Naive thymus-derived CD4-positive, alpha-beta T cell (primary cell): ENCODE measurements at regions not wholly inside any gene's neighbourhood (a gene's known extent, or its start where the extent isn't known, plus 50 kb on each side); places are given as distances from the start of the nearest gene placed in this dataset.
"Not testable (repeated sequence)": the region's sequence is repeated elsewhere in the genome, so short reads cannot be mapped to it uniquely, and the experiment has no call there.

ENCODE experiments used
- ATAC-seq: fragments of 150-1000 bp; cut with Tn5 transposase; 2 replicates; pipeline ENCODE4 v1.10.0; 2021; ENCODE audit warnings: mild to moderate bottlenecking, moderate library complexity
- CTCF ChIA-PET: fragments of 350-600 bp; sonication (Branson Sonifier 250); formaldehyde crosslinking; loops from one replicate; lab custom pipeline; 2021; ENCODE audit warnings: antibody characterized with exemption; lab: Charles Lee
- POLR2A ChIA-PET: fragments of 350-600 bp; sonication (Branson Sonifier 250); formaldehyde crosslinking; loops from one replicate; lab custom pipeline; 2021; ENCODE audit warnings: antibody characterized with exemption, inconsistent platforms; lab: Charles Lee
- DNase-seq, 9 donors: peaks; one replicate each; pipeline versions ENCODE4 v3.0.0 to v3.0.0-alpha.2; 2020 to 2022; ENCODE audit warnings: mixed read lengths in 1 of 9
- H3K27ac ChIP-seq: one replicate; pipeline ENCODE4 v1.7.0; 2013; ENCODE audit warnings: mild to moderate bottlenecking, low read depth, low read length, moderate library complexity
- H3K27me3 ChIP-seq, 2 donors: one replicate each; pipeline ENCODE4 v1.7.0; 2013; ENCODE audit warnings: low read length in 2 of 2, mild to moderate bottlenecking in 2 of 2, moderate library complexity in 2 of 2; ENCODE audit not compliant: control insufficient read depth in 2 of 2, insufficient read depth in 2 of 2
- H3K36me3 ChIP-seq, 3 experiments: 1 replicate in 2 of 3; 2 replicates in 1 of 3; pipeline ENCODE4 v1.7.0; 2013; ENCODE audit warnings: low read length in 3 of 3, mild to moderate bottlenecking in 3 of 3, moderate library complexity in 1 of 3; ENCODE audit not compliant: insufficient read depth in 3 of 3, control insufficient read depth in 2 of 3
- H3K4me1 ChIP-seq, 2 donors: one replicate each; pipeline ENCODE4 v1.7.0; 2013; ENCODE audit warnings: low read length in 2 of 2, mild to moderate bottlenecking in 2 of 2, moderate library complexity in 1 of 2; ENCODE audit not compliant: control insufficient read depth in 2 of 2, insufficient read depth in 2 of 2
- H3K4me3 ChIP-seq: 2 replicates; pipeline ENCODE4 v1.7.0; 2013; ENCODE audit warnings: mild to moderate bottlenecking, low read length
- H3K9me3 ChIP-seq, 3 experiments: 1 replicate in 2 of 3; 2 replicates in 1 of 3; pipeline ENCODE4 v1.7.0; 2013; ENCODE audit warnings: low read length in 3 of 3; ENCODE audit not compliant: control insufficient read depth in 2 of 3
- H3K27ac Mint-ChIP-seq, 9 donors: one replicate each; pipeline ENCODE4 v1.8.0; 2020 to 2022; ENCODE audit warnings: mixed read lengths in 9 of 9, mild to moderate bottlenecking in 8 of 9, moderate library complexity in 5 of 9, inconsistent platforms in 2 of 9
- H3K27me3 Mint-ChIP-seq, 5 donors: one replicate each; pipeline ENCODE4 v1.8.0; 2021 to 2022; ENCODE audit warnings: mixed read lengths in 5 of 5, mild to moderate bottlenecking in 1 of 5
- H3K36me3 Mint-ChIP-seq, 5 donors: one replicate each; pipeline ENCODE4 v1.8.0; 2020 to 2022; ENCODE audit warnings: mixed read lengths in 5 of 5, mild to moderate bottlenecking in 3 of 5, inconsistent platforms in 1 of 5
- H3K4me1 Mint-ChIP-seq, 7 donors: one replicate each; pipeline ENCODE4 v1.8.0; 2020 to 2022; ENCODE audit warnings: mixed read lengths in 7 of 7, mild to moderate bottlenecking in 3 of 7, inconsistent platforms in 1 of 7
- H3K4me3 Mint-ChIP-seq, 10 donors: one replicate each; pipeline ENCODE4 v1.8.0; 2020 to 2022; ENCODE audit warnings: mild to moderate bottlenecking in 10 of 10, mixed read lengths in 10 of 10, moderate library complexity in 6 of 10, inconsistent platforms in 2 of 10
- H3K9me3 Mint-ChIP-seq, 11 donors: one replicate each; pipeline ENCODE4 v1.8.0; 2020 to 2022; ENCODE audit warnings: mixed read lengths in 11 of 11, mild to moderate bottlenecking in 4 of 11, inconsistent platforms in 1 of 11, moderate library complexity in 1 of 11
- intact Hi-C, 2 donors: fragments of 100-400 bp; cut with micrococcal nuclease; formaldehyde crosslinking; loops; one replicate each; pipeline ENCODE4 v1.15.1; 2023

GRCh38 chrX:63285375-63285774 lies 65.8 kb downstream of the SPIN4 start:
- H3K36me3 Mint-ChIP-seq = no peaks in the 10 kb centered on the region
- ChIA-PET POLR2A (no interaction called here), CTCF (no interaction called here)
- intact Hi-C loops = no loop called here
- Histone ChIP-seq H3K27me3 (no peaks in the 10 kb centered on the region), H3K36me3 (no peaks in the 10 kb centered on the region), H3K27ac (no peak overlapping the region), H3K4me1 (no peaks in the 10 kb centered on the region), H3K9me3 (no peaks in the 10 kb centered on the region), H3K4me3 (no peak overlapping the region)
- no peaks in the 10 kb centered on the region for H3K27me3 Mint-ChIP-seq
- ATAC-seq (no peak), DNase-seq (no peak)
- no peak overlapping the region for H3K4me3 Mint-ChIP-seq
- no peaks in the 10 kb centered on the region for H3K4me1 Mint-ChIP-seq
- no peak overlapping the region for H3K27ac Mint-ChIP-seq
- H3K9me3 Mint-ChIP-seq = peaks cover 0 to 21% (median 4%) of the 10 kb centered on the region in 11 donors

DNA sequence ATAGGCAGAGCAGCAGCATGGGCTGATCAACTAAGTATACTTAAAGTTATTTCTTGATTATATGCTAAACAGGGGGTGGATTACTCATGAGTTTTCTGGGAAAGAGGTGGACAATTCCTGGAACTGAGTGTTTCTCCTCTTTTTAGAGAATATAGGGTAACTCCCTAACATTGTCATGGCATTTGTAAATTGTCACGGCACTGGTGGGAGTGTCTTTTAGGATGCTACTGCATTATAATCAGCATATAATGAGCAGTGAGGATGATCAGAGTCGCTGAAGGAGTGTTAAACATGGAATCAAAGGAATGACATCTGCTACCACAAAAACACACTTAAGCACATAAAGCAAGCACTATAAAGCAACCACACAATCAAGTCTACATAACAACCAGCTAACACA lies 66.5 kb downstream of the SPIN4 start:
- POLR2A ChIA-PET = no interaction called here
- intact Hi-C loops = no loop called here
- Mint-ChIP-seq H3K27ac (no peak overlapping the region), H3K27me3 (no peaks in the 10 kb centered on the region), H3K4me3 (no peak overlapping the region), H3K4me1 (no peaks in the 10 kb centered on the region), H3K9me3 (peaks cover 0 to 19% (median 4%) of the 10 kb centered on the region in 11 donors), H3K36me3 (no peaks in the 10 kb centered on the region)
- no peaks in the 10 kb centered on the region for H3K27me3 ChIP-seq
- H3K36me3 ChIP-seq = no peaks in the 10 kb centered on the region
- CTCF ChIA-PET = no interaction called here
- no peak overlapping the region for H3K4me3 ChIP-seq
- no peaks in the 10 kb centered on the region for H3K9me3 ChIP-seq
- H3K4me1 ChIP-seq = no peaks in the 10 kb centered on the region
- DNase-seq (no peak), ATAC-seq (no peak)
- no peak overlapping the region for H3K27ac ChIP-seq

- Mint-ChIP-seq H3K27me3 (no peaks in the 10 kb centered on the region), H3K36me3 (no peaks in the 10 kb centered on the region), H3K27ac (no peak overlapping the region), H3K4me3 (no peak overlapping the region), H3K9me3 (peaks cover 0 to 15% (median 3%) of the 10 kb centered on the region in 11 donors), H3K4me1 (no peaks in the 10 kb centered on the region)
- intact Hi-C loops = no loop called here
- no peak overlapping the region for H3K27ac ChIP-seq
- no peaks in the 10 kb centered on the region for H3K9me3 ChIP-seq
- POLR2A ChIA-PET = no interaction called here
- DNase-seq = no peak
- no peaks in the 10 kb centered on the region for H3K27me3 ChIP-seq
- no peak overlapping the region for H3K4me3 ChIP-seq
- no peaks in the 10 kb centered on the region for H3K36me3 ChIP-seq
- H3K4me1 ChIP-seq = no peaks in the 10 kb centered on the region
- ATAC-seq = no peak
- CTCF ChIA-PET = no interaction called here
These were observed 67.8 kb downstream of the SPIN4 start for GRCh38 chrX:63283348-63283747.

GRCh38 chrX:63282828-63283227 lies 68.3 kb downstream of the SPIN4 start:
- no peak overlapping the region for H3K27ac Mint-ChIP-seq
- H3K36me3 Mint-ChIP-seq = no peaks in the 10 kb centered on the region
- ChIA-PET POLR2A (no interaction called here), CTCF (no interaction called here)
- H3K27me3 ChIP-seq = no peaks in the 10 kb centered on the region
- DNase-seq (no peak), ATAC-seq (no peak)
- H3K4me3 Mint-ChIP-seq = no peak overlapping the region
- intact Hi-C loops = no loop called here
- H3K9me3 ChIP-seq = no peaks in the 10 kb centered on the region
- no peaks in the 10 kb centered on the region for H3K4me1 ChIP-seq
- H3K27ac ChIP-seq = no peak overlapping the region
- H3K4me1 Mint-ChIP-seq = no peaks in the 10 kb centered on the region
- H3K27me3 Mint-ChIP-seq = no peaks in the 10 kb centered on the region
- H3K4me3 ChIP-seq = no peak overlapping the region
- no peaks in the 10 kb centered on the region for H3K36me3 ChIP-seq
- H3K9me3 Mint-ChIP-seq = peaks cover 0 to 15% (median 3%) of the 10 kb centered on the region in 11 donors

- H3K4me1 Mint-ChIP-seq = no peaks in the 10 kb centered on the region
- Histone ChIP-seq H3K27ac (no peak overlapping the region), H3K9me3 (no peaks in the 10 kb centered on the region), H3K4me3 (no peak overlapping the region), H3K27me3 (no peaks in the 10 kb centered on the region), H3K4me1 (no peaks in the 10 kb centered on the region), H3K36me3 (no peaks in the 10 kb centered on the region)
- no peak for ATAC-seq
- no peak for DNase-seq
- no peaks in the 10 kb centered on the region for H3K36me3 Mint-ChIP-seq
- H3K9me3 Mint-ChIP-seq = peaks cover 0 to 14% (median 2%) of the 10 kb centered on the region in 11 donors
- intact Hi-C loops = no loop called here
- no peak overlapping the region for H3K27ac Mint-ChIP-seq
- no peak overlapping the region for H3K4me3 Mint-ChIP-seq
- CTCF ChIA-PET = no interaction called here
- POLR2A ChIA-PET = no interaction called here
- no peaks in the 10 kb centered on the region for H3K27me3 Mint-ChIP-seq
These were observed 69.1 kb downstream of the SPIN4 start for GRCh38 chrX:63282077-63282476.

DNA sequence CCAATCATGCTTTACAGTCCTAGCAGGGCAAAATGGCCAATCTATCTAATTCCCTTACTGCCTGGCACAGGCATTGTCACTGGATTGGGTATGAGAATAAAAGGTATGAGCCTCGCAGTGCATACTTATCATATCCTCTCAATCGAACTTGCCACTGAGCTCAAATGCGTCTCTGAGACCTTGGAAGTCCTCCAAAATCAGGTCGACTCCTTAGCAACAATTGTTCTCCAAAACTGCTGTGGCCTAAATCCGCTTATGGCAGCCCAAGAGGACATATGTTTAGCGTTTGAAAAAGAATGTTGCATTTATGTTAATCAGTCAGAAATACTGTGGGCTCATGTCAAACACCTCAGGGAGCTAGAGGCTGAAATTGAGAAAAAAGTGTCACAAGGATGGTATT lies 69.7 kb downstream of the SPIN4 start:
- Mint-ChIP-seq H3K4me1 (no peaks in the 10 kb centered on the region), H3K9me3 (peaks cover 0 to 8% (median 2%) of the 10 kb centered on the region in 11 donors), H3K4me3 (no peak overlapping the region), H3K36me3 (no peaks in the 10 kb centered on the region), H3K27ac (no peak overlapping the region), H3K27me3 (no peaks in the 10 kb centered on the region)
- no peaks in the 10 kb centered on the region for H3K36me3 ChIP-seq
- no peak for ATAC-seq
- ChIA-PET CTCF (no interaction called here), POLR2A (no interaction called here)
- H3K4me3 ChIP-seq = no peak overlapping the region
- no peaks in the 10 kb centered on the region for H3K9me3 ChIP-seq
- DNase-seq = no peak
- H3K27ac ChIP-seq = no peak overlapping the region
- no peaks in the 10 kb centered on the region for H3K4me1 ChIP-seq
- no peaks in the 10 kb centered on the region for H3K27me3 ChIP-seq
- intact Hi-C loops = no loop called here

DNA sequence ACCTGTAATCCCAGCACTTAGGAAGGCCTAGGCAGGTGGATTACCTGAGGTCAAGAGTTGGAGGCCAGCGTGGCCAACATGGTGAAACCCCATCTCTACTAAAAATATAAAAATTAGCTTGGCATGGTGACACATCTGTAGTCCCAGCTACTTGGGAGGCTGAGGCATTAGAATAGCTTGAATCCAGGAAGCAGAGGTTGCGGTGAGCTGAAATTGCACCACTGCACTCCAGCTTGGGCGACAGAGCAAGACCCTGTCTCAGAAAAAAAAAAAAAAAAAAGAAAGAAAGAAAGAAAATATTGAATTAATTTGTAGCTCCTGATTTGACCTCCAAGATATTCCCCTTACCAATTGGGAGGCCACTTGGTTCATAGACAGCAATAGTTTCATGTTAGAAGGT lies 73.7 kb downstream of the SPIN4 start:
- H3K27ac Mint-ChIP-seq, H3K27ac ChIP-seq, H3K4me1 ChIP-seq, H3K4me3 Mint-ChIP-seq, intact Hi-C loops, H3K36me3 Mint-ChIP-seq, H3K4me3 ChIP-seq, H3K9me3 Mint-ChIP-seq, POLR2A ChIA-PET, CTCF ChIA-PET, H3K4me1 Mint-ChIP-seq, H3K9me3 ChIP-seq, H3K27me3 Mint-ChIP-seq, ATAC-seq, DNase-seq, H3K27me3 ChIP-seq, H3K36me3 ChIP-seq: not testable (repeated sequence)
